ENCODE measurements at regions not wholly inside any gene's neighbourhood (a gene's known extent, or its start where the extent isn't known, plus 50 kb on each side); places are given as distances from the start of the nearest gene placed in this dataset.
"Not testable (repeated sequence)": the region's sequence is repeated elsewhere in the genome, so short reads cannot be mapped to it uniquely, and the experiment has no call there.

DNA sequence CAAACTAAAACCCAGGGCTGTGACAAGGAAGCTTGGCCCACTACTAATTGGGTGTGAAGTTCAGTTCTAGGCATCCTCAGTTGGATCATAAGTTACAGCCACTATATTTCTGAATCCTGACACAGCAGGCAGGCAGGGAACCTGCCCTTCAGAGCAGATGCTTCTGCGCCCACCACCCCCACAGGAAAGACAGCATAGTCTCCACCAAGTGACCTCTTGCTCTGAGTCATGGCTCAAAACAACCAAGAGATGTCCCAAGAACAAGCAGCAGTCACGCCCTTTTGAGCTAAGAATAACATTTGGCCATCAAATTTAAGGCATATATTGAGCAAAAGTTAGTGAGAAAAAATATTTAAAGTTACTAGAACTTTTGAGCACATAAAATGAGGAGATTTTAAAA is 170.7 kb upstream of the SMARCAD1 start:
- Mint-ChIP-seq H3K4me1 (ENCODE audit: low read depth) (no peaks in the 10 kb centered on the region), H3K27me3 (no peaks in the 10 kb centered on the region), H3K4me3 (no peak overlapping the region), H3K36me3 (no peaks in the 10 kb centered on the region), H3K9me3 (no peaks in the 10 kb centered on the region), H3K27ac (no peak overlapping the region)
- DNase-seq, result no peak
- ChIA-PET POLR2A (interaction anchor here (0.6 kb wide), 1 partner anchor 16 kb away, joined by 6 read pairs; no protein-coding TSS in a partner anchor), CTCF (no interaction called here)
- intact Hi-C loops (cut with micrococcal nuclease), result no loop called here

DNA sequence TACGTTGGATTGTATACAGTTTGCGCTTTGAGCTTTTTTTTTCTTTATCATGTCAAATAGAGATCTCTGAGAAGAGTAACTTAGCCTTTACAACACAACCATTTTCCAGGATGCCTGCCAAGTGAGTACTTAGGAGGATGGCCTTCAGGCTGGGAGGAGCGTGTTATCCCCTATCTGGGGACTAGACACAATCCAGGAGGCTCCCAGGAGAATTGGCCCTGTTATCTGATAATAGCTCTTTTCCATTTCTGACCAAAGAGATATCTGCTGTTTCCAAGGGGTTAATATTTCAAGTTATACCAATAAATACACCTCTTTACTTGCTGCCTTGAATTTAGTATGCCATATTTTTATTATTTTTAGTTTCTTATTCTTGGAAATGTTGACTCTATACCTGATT is 169.5 kb upstream of the SMARCAD1 start:
- ChIA-PET POLR2A (no interaction called here), CTCF (no interaction called here)
- no peaks in the 10 kb centered on the region for H3K9me3 Mint-ChIP-seq
- no peak overlapping the region for H3K4me3 Mint-ChIP-seq
- H3K4me1 Mint-ChIP-seq (ENCODE audit: low read depth), result no peaks in the 10 kb centered on the region
- H3K27me3 Mint-ChIP-seq, result no peaks in the 10 kb centered on the region
- H3K27ac Mint-ChIP-seq, result no peak overlapping the region
- no peak for DNase-seq
- intact Hi-C loops (cut with micrococcal nuclease), result no loop called here
- H3K36me3 Mint-ChIP-seq, result no peaks in the 10 kb centered on the region

DNA sequence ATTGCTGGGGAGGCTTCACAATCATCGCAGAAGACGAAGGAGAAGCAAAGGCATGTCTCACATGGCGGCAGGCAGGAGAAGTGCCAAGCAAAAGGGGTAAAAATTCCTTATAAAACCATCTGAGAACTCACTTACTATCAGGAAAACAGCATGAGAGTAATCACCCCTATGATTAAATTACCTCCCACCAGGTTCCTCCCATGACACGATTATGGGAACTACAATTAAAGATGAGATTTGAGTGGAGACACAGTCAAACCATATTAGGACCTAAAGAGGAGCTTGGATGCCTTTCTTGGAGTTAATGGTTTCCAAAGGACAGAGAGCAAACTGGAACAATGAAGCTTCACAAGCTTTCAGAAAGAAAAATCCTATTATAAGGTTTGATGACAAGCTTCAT is 168.4 kb upstream of the SMARCAD1 start:
- no peak for DNase-seq
- intact Hi-C loops (cut with micrococcal nuclease), result no loop called here
- H3K4me1 Mint-ChIP-seq (ENCODE audit: low read depth), result no peaks in the 10 kb centered on the region
- H3K36me3 Mint-ChIP-seq, result no peaks in the 10 kb centered on the region
- POLR2A ChIA-PET, result no interaction called here
- H3K27ac Mint-ChIP-seq, result no peak overlapping the region
- H3K9me3 Mint-ChIP-seq, result peaks cover 2% of the 10 kb centered on the region
- H3K4me3 Mint-ChIP-seq, result no peak overlapping the region
- CTCF ChIA-PET, result no interaction called here
- H3K27me3 Mint-ChIP-seq, result no peaks in the 10 kb centered on the region

DNA sequence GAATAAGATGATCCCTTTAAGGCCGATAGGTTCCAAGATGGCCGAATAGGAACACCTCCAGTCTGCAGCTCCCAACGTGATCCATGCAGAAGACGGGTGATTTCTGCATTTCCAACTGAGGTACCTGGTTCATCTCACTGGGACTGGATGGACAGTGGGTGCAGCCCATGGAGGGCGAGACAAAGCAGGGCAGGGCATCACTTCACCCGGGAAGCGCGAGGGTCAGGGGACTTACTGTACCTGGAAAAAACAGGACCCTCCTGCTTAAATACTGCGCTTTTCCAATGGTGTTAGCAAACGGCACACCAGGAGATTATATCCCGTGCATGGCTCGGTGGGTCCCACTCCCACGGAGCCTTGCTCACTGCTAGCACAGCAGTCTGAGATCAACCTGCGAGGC is 163.2 kb upstream of the SMARCAD1 start:
- DNase-seq; H3K4me1 Mint-ChIP-seq (ENCODE audit: low read depth); intact Hi-C loops (cut with micrococcal nuclease); H3K9me3 Mint-ChIP-seq; CTCF ChIA-PET; H3K27ac Mint-ChIP-seq; POLR2A ChIA-PET; H3K36me3 Mint-ChIP-seq; H3K4me3 Mint-ChIP-seq; H3K27me3 Mint-ChIP-seq: not testable (repeated sequence)

DNA sequence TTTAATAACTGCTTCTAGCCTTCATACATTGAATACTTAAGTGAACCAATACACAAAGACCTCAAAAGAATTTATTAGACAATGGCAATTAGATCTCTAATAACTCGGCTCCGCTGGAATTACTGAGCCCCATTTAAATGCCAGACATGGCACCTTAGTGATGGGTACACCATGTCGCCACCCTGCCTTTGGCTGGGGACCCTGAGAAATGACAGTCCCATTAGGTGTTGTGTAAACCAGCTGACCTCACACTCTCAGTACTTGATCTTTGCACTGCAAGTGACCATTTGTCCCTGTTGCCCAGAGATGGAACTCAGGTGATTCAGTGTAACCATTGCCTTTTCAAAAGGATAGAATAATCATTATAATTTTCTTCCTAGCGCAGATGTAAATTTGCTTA is 144.6 kb upstream of the SMARCAD1 start:
- H3K4me1 Mint-ChIP-seq (ENCODE audit: low read depth), result no peaks in the 10 kb centered on the region

DNA sequence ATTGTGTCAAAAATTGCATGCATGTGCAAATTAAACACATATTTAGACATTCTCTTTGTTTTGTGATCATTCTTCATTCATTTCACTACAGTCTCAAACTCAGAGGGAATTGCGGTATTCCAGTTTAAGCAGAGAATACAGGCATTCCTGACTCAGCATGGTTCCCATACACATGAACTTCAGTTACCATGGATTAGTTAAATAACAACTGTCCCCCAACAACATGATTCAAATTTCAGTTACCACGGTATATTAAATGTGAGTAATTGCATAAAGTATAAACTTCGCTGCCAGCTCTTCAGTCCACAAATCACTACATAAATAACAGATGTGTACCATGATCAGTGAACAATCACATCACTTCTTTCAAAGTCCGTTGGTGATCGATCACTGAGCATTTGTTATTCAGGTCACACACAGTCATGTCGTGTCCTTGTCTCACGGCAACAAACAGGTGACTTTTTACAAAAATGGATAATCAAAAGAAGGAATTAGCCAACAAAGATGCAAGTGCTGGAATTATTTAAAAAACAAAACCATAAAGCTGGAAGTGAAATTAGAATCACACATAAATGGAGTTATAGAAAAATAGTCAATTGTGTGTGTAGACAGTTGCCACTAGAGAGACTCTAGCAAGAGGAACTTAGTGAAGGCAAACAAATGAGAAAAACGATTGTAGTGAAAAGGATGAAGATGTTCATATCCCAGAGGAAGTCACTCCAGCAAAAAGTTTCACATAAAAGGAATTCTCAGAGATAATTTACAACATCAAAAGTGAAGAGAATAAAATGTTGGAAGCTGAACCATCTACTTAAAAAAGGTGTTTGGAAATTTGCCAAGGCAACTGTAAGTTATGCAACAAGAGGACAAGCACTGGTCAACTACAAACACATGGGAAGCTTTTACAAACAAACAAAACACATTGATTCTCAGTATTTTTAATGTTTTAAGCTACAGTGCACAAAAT is 138.6 kb upstream of the SMARCAD1 start:
- no peaks in the 10 kb centered on the region for H3K36me3 Mint-ChIP-seq
- ChIA-PET CTCF (no interaction called here), POLR2A (no interaction called here)
- H3K27me3 Mint-ChIP-seq, result no peaks in the 10 kb centered on the region
- no peaks in the 10 kb centered on the region for H3K4me1 Mint-ChIP-seq (ENCODE audit: low read depth)
- no peak overlapping the region for H3K4me3 Mint-ChIP-seq
- no peaks in the 10 kb centered on the region for H3K9me3 Mint-ChIP-seq
- no peak overlapping the region for H3K27ac Mint-ChIP-seq
- intact Hi-C loops (cut with micrococcal nuclease), result no loop called here
- DNase-seq, result no peak

More for the DNA sequence above, 144.6 kb upstream of the SMARCAD1 start:
- CTCF ChIA-PET, result no interaction called here
- POLR2A ChIA-PET, result no interaction called here
- no peak for DNase-seq
- H3K9me3 Mint-ChIP-seq, result no peaks in the 10 kb centered on the region
- no peaks in the 10 kb centered on the region for H3K36me3 Mint-ChIP-seq
- no peak overlapping the region for H3K27ac Mint-ChIP-seq
- H3K27me3 Mint-ChIP-seq, result peaks cover 3% of the 10 kb centered on the region
- H3K4me3 Mint-ChIP-seq, result no peak overlapping the region
- intact Hi-C loops (cut with micrococcal nuclease), result no loop called here

DNA sequence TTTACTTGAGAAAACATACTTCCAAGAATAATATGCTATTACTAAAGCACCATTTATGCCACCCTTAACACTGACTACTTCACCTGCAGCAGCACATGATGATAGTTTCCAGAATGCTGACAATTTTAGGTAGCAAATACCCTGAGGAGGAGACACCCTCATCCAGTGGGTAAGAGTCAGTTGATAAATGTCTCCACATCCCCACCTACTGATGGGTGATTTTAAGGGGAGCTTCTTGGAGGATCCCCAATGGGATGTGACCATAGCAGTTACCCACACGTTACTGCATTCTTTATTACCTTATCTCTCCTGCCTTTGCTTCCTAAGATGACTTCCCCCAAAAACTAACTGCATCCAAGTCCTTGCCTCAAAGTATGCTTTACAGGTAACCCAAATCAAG is 131.2 kb upstream of the SMARCAD1 start:
- H3K4me1 Mint-ChIP-seq (ENCODE audit: low read depth), result no peaks in the 10 kb centered on the region
- CTCF ChIA-PET, result no interaction called here

DNA sequence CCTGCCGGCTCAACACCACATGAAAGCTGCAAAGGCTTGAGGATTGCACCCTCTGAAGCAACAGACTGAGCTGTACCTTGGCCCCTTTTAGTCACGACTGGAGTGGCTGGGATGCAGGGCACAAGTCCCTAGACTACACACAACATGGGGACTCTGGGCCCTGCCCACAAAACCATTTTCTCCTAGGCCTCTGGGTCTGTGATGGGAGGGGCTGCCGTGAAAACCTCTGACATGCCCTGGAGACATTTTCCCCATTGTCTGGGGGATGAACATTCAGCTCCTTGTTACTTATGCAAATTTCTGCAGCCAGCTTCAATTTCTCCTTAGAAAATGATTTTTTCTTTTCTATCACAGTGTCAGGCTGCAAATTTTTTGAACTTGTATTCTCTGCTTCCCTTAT is 123.5 kb upstream of the SMARCAD1 start:
- intact Hi-C loops (cut with micrococcal nuclease), result no loop called here
- Mint-ChIP-seq H3K4me1 (ENCODE audit: low read depth) (no peaks in the 10 kb centered on the region), H3K27ac (no peak overlapping the region), H3K36me3 (no peaks in the 10 kb centered on the region), H3K27me3 (no peaks in the 10 kb centered on the region), H3K4me3 (no peak overlapping the region), H3K9me3 (peaks cover 11% of the 10 kb centered on the region)
- CTCF ChIA-PET, result no interaction called here
- no peak for DNase-seq
- POLR2A ChIA-PET, result no interaction called here

More for the DNA sequence above, 131.2 kb upstream of the SMARCAD1 start:
- POLR2A ChIA-PET, result no interaction called here
- Mint-ChIP-seq H3K4me3 (no peak overlapping the region), H3K9me3 (peaks cover 7% of the 10 kb centered on the region), H3K27me3 (no peaks in the 10 kb centered on the region), H3K27ac (no peak overlapping the region), H3K36me3 (no peaks in the 10 kb centered on the region)
- DNase-seq, result no peak
- intact Hi-C loops (cut with micrococcal nuclease), result no loop called here

DNA sequence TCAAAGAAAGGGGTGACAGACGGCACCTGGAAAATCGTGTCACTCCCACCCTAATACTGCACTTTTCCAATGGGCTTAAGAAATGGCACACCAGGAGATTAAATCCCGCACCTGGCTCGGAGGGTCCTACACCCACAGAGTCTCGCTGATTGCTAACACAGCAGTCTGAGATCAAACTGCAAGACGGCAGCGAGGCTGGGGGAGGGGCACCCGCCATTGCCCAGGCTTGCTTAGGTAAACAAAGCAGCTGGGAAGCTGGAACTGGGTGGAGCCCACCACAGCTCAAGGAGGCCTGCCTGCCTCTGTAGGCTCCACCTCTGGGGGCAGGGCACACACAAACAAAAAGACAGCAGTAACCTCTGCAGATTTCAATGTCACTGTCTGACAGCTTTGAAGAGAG is 108.5 kb upstream of the SMARCAD1 start:
- H3K4me3 Mint-ChIP-seq; H3K9me3 Mint-ChIP-seq; H3K27me3 Mint-ChIP-seq; H3K27ac Mint-ChIP-seq; intact Hi-C loops (cut with micrococcal nuclease); H3K36me3 Mint-ChIP-seq; H3K4me1 Mint-ChIP-seq (ENCODE audit: low read depth); DNase-seq; POLR2A ChIA-PET; CTCF ChIA-PET: not testable (repeated sequence)

DNA sequence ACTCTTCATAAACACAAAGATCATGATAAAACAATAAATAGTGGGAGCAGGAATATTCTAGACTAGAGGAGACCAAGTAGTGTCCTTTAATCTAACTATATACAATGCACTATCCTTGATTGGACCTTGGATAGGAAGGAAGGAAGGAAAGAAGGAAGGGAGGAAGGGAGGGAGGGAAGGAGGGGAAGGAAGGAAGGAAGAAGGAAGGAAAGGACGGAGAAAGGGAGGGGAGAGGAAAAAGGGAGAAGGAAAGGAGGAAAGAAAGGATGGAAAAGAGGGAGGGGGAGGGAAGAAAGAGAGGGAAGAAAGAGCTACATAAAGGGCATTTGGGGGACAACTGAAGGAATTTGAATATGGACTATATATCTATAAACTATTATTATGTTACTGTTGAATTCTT is 95.0 kb upstream of the SMARCAD1 start:
- peaks cover 2% of the 10 kb centered on the region for H3K27me3 Mint-ChIP-seq
- DNase-seq, result no peak
- no peak overlapping the region for H3K27ac Mint-ChIP-seq
- POLR2A ChIA-PET, result no interaction called here
- no peak overlapping the region for H3K4me3 Mint-ChIP-seq
- H3K9me3 Mint-ChIP-seq, result no peaks in the 10 kb centered on the region
- no peaks in the 10 kb centered on the region for H3K4me1 Mint-ChIP-seq (ENCODE audit: low read depth)
- H3K36me3 Mint-ChIP-seq, result no peaks in the 10 kb centered on the region
- CTCF ChIA-PET, result no interaction called here
- intact Hi-C loops (cut with micrococcal nuclease), result no loop called here

DNA sequence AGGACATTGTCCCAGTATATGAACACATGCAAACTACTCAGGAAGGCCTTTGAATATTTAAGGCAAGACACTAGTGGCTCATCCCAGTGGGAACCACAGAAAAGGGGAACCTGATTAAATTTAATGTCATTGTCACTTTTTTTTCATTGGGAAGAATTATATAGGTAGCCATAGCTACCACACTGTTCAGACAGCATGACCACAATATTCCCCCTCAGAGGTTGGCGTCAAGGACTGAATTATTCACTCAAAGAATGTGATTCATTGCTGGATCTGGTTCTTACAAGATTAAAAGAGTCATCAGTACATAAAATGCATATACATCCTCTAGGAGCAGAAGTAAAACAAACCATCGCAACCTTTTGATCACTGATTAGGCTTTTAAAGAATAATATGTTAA is 92.0 kb upstream of the SMARCAD1 start:
- ChIA-PET POLR2A (interaction anchor here (0.7 kb wide), 1 partner anchor 294 kb away, joined by 3 read pairs; no protein-coding TSS in a partner anchor), CTCF (no interaction called here)
- H3K36me3 Mint-ChIP-seq, result no peaks in the 10 kb centered on the region
- no peaks in the 10 kb centered on the region for H3K9me3 Mint-ChIP-seq
- intact Hi-C loops (cut with micrococcal nuclease), result no loop called here
- peaks cover 2% of the 10 kb centered on the region for H3K27me3 Mint-ChIP-seq
- DNase-seq, result no peak
- H3K4me3 Mint-ChIP-seq, result no peak overlapping the region
- H3K27ac Mint-ChIP-seq, result no peak overlapping the region
- no peaks in the 10 kb centered on the region for H3K4me1 Mint-ChIP-seq (ENCODE audit: low read depth)

DNA sequence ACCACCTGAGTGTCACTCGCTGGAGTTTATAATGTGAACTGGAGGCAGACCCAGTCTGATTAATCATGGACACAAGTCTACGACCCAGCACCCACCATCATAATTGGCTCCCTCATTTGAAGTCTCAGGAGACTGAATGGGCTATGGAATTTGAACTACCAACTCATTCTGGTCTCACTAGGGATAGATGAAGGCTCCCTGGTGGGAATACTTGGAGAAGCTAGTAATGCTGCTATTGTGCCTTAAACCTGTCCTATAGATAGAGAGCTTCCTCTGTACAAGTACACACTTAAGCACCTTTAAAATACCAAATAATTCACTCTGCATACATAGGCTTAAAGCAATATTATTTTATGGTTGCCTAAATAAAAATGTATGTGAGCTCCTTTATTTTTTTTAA is 90.8 kb upstream of the SMARCAD1 start:
- CTCF ChIA-PET, result no interaction called here
- no peak overlapping the region for H3K27ac Mint-ChIP-seq
- intact Hi-C loops (cut with micrococcal nuclease), result no loop called here
- no peak overlapping the region for H3K4me3 Mint-ChIP-seq
- no peaks in the 10 kb centered on the region for H3K9me3 Mint-ChIP-seq
- H3K36me3 Mint-ChIP-seq, result no peaks in the 10 kb centered on the region
- H3K4me1 Mint-ChIP-seq (ENCODE audit: low read depth), result no peaks in the 10 kb centered on the region
- DNase-seq, result no peak
- POLR2A ChIA-PET, result no interaction called here
- H3K27me3 Mint-ChIP-seq, result peaks cover 2% of the 10 kb centered on the region

DNA sequence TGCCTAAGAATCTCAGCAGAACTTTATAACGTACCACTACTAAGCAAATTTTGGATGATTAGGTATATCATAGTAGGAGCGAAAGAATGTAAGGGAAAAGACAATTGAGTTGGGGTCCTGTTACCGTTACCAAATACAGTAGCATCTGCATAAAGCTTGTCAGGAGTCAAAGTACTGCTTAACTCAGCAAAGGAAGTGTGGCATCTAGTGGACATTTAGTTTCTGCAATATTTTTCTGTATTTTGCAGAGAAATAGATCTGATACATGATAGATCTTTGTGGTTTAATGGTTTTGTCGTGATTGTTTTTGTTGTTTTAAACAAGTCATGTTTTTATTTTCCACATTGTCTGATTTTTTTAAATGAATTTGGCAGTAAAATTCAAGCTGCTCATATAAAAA is 81.0 kb upstream of the SMARCAD1 start:
- Mint-ChIP-seq H3K4me1 (ENCODE audit: low read depth) (no peaks in the 10 kb centered on the region), H3K27me3 (peaks cover 3% of the 10 kb centered on the region), H3K36me3 (no peaks in the 10 kb centered on the region), H3K4me3 (no peak overlapping the region), H3K9me3 (no peaks in the 10 kb centered on the region), H3K27ac (no peak overlapping the region)
- intact Hi-C loops (cut with micrococcal nuclease), result loop anchor here (2.0 kb wide), 1 partner anchor 336 kb away; no protein-coding TSS in a partner anchor
- ChIA-PET POLR2A (no interaction called here), CTCF (interaction anchor here (0.6 to 2.0 kb wide), 2 partner anchors 13 to 146 kb away, joined by 3 to 7 read pairs; no protein-coding TSS in a partner anchor)
- DNase-seq, result no peak
